Esophagus squamous epithelium (tissue), 5 donors: ENCODE measurements at regions not wholly inside any gene's neighbourhood (a gene's known extent, or its start where the extent isn't known, plus 50 kb on each side); places are given as distances from the start of the nearest gene placed in this dataset.

ENCODE experiments used
- DNase-seq: peaks from one replicate; lab custom pipeline; 2025; lab: John Stamatoyannopoulos, UW
- H3K27ac ChIP-seq, 4 donors: fragments of 200-600 bp; sonication (generic); one replicate each; pipeline ENCODE4 v1.5.1; 2016 to 2019; ENCODE audit warnings: mild to moderate bottlenecking in 1 of 4
- H3K27me3 ChIP-seq, 4 donors: fragments of 200-600 bp; sonication (generic); 1 replicate in 3 of 4; 2 replicates in 1 of 4; pipeline versions ENCODE4 v1.5.1 to v1.6.0; 2017 to 2021; ENCODE audit warnings: antibody characterized with exemption in 1 of 4
- H3K36me3 ChIP-seq, 3 donors: fragments of 200-600 bp; sonication (generic); one replicate each; pipeline ENCODE4 v1.5.1; 2016 to 2019
- H3K4me1 ChIP-seq, 3 donors: fragments of 200-600 bp; sonication (generic); one replicate each; pipeline ENCODE4 v1.5.1; 2017 to 2019
- H3K4me3 ChIP-seq, 4 donors: fragments of 200-600 bp; sonication (generic); 1 replicate in 3 of 4; 2 replicates in 1 of 4; pipeline ENCODE4 v1.5.1; 2016 to 2019; ENCODE audit warnings: mild to moderate bottlenecking in 2 of 4, moderate library complexity in 1 of 4
- H3K9me3 ChIP-seq, 3 donors: fragments of 200-600 bp; sonication (generic); one replicate each; pipeline ENCODE4 v1.5.1; 2016 to 2019
- POLR2A ChIP-seq, 4 donors: fragments of 450-650 bp; IDR thresholded peaks; one replicate each; pipeline ENCODE4 v1.6.1; 2017; ENCODE audit warnings: antibody characterized with exemption in 4 of 4, mild to moderate bottlenecking in 4 of 4, moderate library complexity in 3 of 4
- WGBS, 2 donors: methylation state at CpG; one replicate each; pipeline ENCODE4 v1.1.5; 2018; 5-methylcytosine and 5-hydroxymethylcytosine counted together
- intact Hi-C: fragments of 100-400 bp; cut with DNase I; formaldehyde crosslinking; loops from one replicate; pipeline ENCODE4 v1.15.0; 2022
- TF ChIP-seq, protein P1 (sequence below), 6 experiments: fragments of 450-650 bp in 4 of 6; fragments of 200-600 bp in 2 of 6; sonication (generic) in 2 of 6; IDR thresholded peaks; one replicate each; pipeline ENCODE4 v1.5.1; 2016 to 2019; ENCODE audit warnings: antibody characterized with exemption in 6 of 6, mild to moderate bottlenecking in 4 of 6, moderate library complexity in 4 of 6
- donor health status: DM: yes; HTN: yes; CAD: no.

GRCh38 chr17:56030009-56030624, 123.2 kb upstream of the ANKFN1 start:
- WGBS, 2 donors = 58 to 67% methylated on average over 8 of the region's 8 CpGs
- Histone ChIP-seq H3K36me3 (no peaks in the 10 kb centered on the region), H3K27me3 (no peaks in the 10 kb centered on the region), H3K4me1 (no peaks in the 10 kb centered on the region), H3K27ac (no peak overlapping the region), H3K9me3 (no peaks in the 10 kb centered on the region), H3K4me3 (no peak overlapping the region)
- DNase-seq = no peak
- intact Hi-C loops = no loop called here
- TF ChIP-seq, protein P1, sequence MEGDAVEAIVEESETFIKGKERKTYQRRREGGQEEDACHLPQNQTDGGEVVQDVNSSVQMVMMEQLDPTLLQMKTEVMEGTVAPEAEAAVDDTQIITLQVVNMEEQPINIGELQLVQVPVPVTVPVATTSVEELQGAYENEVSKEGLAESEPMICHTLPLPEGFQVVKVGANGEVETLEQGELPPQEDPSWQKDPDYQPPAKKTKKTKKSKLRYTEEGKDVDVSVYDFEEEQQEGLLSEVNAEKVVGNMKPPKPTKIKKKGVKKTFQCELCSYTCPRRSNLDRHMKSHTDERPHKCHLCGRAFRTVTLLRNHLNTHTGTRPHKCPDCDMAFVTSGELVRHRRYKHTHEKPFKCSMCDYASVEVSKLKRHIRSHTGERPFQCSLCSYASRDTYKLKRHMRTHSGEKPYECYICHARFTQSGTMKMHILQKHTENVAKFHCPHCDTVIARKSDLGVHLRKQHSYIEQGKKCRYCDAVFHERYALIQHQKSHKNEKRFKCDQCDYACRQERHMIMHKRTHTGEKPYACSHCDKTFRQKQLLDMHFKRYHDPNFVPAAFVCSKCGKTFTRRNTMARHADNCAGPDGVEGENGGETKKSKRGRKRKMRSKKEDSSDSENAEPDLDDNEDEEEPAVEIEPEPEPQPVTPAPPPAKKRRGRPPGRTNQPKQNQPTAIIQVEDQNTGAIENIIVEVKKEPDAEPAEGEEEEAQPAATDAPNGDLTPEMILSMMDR (IDR thresholded peaks at IDR 0.05) = no peak
- no peak for TF ChIP-seq POLR2A (IDR thresholded peaks at IDR 0.05)

GRCh38 chr17:56031636-56032035, 121.6 kb upstream of the ANKFN1 start:
- 56 to 82% methylated on average over 2 of the region's 2 CpGs for WGBS, 2 donors
- TF ChIP-seq, protein P1 (IDR thresholded peaks at IDR 0.05) = no peak
- TF ChIP-seq POLR2A (IDR thresholded peaks at IDR 0.05) = no peak
- no peaks in the 10 kb centered on the region for H3K36me3 ChIP-seq
- H3K27me3 ChIP-seq = no peaks in the 10 kb centered on the region
- no peaks in the 10 kb centered on the region for H3K9me3 ChIP-seq
- no peak overlapping the region for H3K27ac ChIP-seq
- intact Hi-C loops = no loop called here
- DNase-seq = no peak
- H3K4me1 ChIP-seq = no peaks in the 10 kb centered on the region
- H3K4me3 ChIP-seq = no peak overlapping the region

GRCh38 chr17:56034197-56034635, 119.1 kb upstream of the ANKFN1 start:
- H3K9me3 ChIP-seq = no peaks in the 10 kb centered on the region
- DNase-seq = no peak
- peak overlapping the region in 1 of 4 donors; percentile 8 for H3K4me3 ChIP-seq
- WGBS, 2 donors = 63 to 67% methylated on average over 6 of the region's 6 CpGs
- H3K36me3 ChIP-seq = no peaks in the 10 kb centered on the region
- peak overlapping the region in 2 of 4 donors; percentile 55 to 56 for H3K27ac ChIP-seq
- intact Hi-C loops = no loop called here
- TF ChIP-seq, protein P1 (IDR thresholded peaks at IDR 0.05) = no peak
- TF ChIP-seq POLR2A (IDR thresholded peaks at IDR 0.05) = no peak
- H3K4me1 ChIP-seq = no peaks in the 10 kb centered on the region
- H3K27me3 ChIP-seq = no peaks in the 10 kb centered on the region

GRCh38 chr17:56038131-56038530, 115.1 kb upstream of the ANKFN1 start:
- no peaks in the 10 kb centered on the region for H3K4me1 ChIP-seq
- no peak overlapping the region for H3K4me3 ChIP-seq
- 49 to 58% methylated on average over 6 of the region's 6 CpGs for WGBS, 2 donors
- no peaks in the 10 kb centered on the region for H3K9me3 ChIP-seq
- TF ChIP-seq POLR2A (IDR thresholded peaks at IDR 0.05) = no peak
- TF ChIP-seq, protein P1 (IDR thresholded peaks at IDR 0.05) = no peak
- no peak overlapping the region for H3K27ac ChIP-seq
- no peaks in the 10 kb centered on the region for H3K36me3 ChIP-seq
- no peaks in the 10 kb centered on the region for H3K27me3 ChIP-seq
- intact Hi-C loops = no loop called here
- no peak for DNase-seq

- 49 to 59% methylated on average over 6 of the region's 9 CpGs for WGBS, 2 donors
These were observed 107.4 kb upstream of the ANKFN1 start for GRCh38 chr17:56045872-56046271.

More at GRCh38 chr17:56045872-56046271, 107.4 kb upstream of the ANKFN1 start:
- DNase-seq = no peak
- Histone ChIP-seq H3K9me3 (no peaks in the 10 kb centered on the region), H3K36me3 (no peaks in the 10 kb centered on the region), H3K4me1 (no peaks in the 10 kb centered on the region), H3K4me3 (no peak overlapping the region), H3K27ac (no peak overlapping the region), H3K27me3 (peaks cover 0 to 3% (median 0%) of the 10 kb centered on the region in 4 donors)
- intact Hi-C loops = no loop called here
- TF ChIP-seq, protein P1 (IDR thresholded peaks at IDR 0.05) = no peak
- TF ChIP-seq POLR2A (IDR thresholded peaks at IDR 0.05) = no peak
